ENCODE measurements at regions not wholly inside any gene's neighbourhood (a gene's known extent, or its start where the extent isn't known, plus 50 kb on each side); places are given as distances from the start of the nearest gene placed in this dataset.

DNA sequence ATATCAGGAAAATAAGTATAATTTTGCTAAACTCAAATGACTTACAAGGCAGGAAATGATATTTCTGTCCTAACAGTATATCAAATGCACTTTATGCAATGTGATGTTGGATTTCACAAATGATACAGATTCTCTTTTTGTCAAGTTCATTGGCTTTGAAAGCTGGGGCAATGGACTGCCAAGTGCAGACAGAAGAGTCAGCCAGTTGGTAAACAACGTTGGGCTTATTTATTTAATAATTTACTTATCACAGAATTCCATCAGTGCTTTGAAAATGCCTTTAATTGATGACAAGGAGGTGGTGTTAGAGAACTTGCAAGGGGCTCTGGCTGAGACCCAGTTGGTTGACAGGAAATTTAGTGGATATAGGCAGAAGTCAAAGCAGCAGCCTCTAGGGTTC, 79.9 kb upstream of the ADGRG2 start:
- no peaks in the 10 kb centered on the region for H3K4me1 Mint-ChIP-seq (ENCODE audit: unreplicated experiment)
- no peak overlapping the region for H3K4me3 Mint-ChIP-seq (ENCODE audit: unreplicated experiment)
- no peaks in the 10 kb centered on the region for H3K36me3 Mint-ChIP-seq (ENCODE audit: unreplicated experiment)
- H3K9me3 Mint-ChIP-seq (ENCODE audit: unreplicated experiment) = peaks cover 14% of the 10 kb centered on the region
- H3K27me3 Mint-ChIP-seq (ENCODE audit: unreplicated experiment) = no peaks in the 10 kb centered on the region
- no peak overlapping the region for H3K27ac Mint-ChIP-seq (ENCODE audit: unreplicated experiment)
- no peak for DNase-seq (ENCODE audit: extremely low spot score, unreplicated experiment)
- TF ChIP-seq CTCF (IDR thresholded peaks at IDR 0.05) = no peak

GRCh38 chrX:19204636-19205035, 82.4 kb upstream of the ADGRG2 start:
- peaks cover 18% of the 10 kb centered on the region for H3K9me3 Mint-ChIP-seq (ENCODE audit: unreplicated experiment)
- H3K27me3 Mint-ChIP-seq (ENCODE audit: unreplicated experiment) = no peaks in the 10 kb centered on the region
- DNase-seq (ENCODE audit: extremely low spot score, unreplicated experiment) = no peak
- no peak overlapping the region for H3K4me3 Mint-ChIP-seq (ENCODE audit: unreplicated experiment)
- no peaks in the 10 kb centered on the region for H3K36me3 Mint-ChIP-seq (ENCODE audit: unreplicated experiment)
- no peak for TF ChIP-seq CTCF (IDR thresholded peaks at IDR 0.05)
- no peaks in the 10 kb centered on the region for H3K4me1 Mint-ChIP-seq (ENCODE audit: unreplicated experiment)
- no peak overlapping the region for H3K27ac Mint-ChIP-seq (ENCODE audit: unreplicated experiment)

DNA sequence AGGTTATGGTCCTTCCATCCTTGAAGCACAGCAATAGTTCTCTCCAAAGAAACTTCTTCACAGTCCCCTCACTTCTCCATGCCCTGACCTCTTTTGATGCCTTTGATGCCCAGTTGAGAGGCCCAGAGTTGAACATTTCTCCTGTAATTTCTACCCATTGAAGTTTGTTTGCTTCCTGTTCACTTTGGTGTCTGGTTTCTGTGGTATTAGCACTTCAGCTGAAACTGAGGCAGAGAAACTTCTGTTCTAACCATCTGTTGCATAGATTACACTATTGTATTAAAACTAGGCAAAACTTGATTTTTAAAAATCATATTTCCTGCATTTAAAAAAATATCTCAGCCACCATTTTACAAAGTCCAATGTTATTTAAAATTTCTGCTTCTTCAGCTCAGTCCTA, 89.8 kb upstream of the ADGRG2 start:
- no peak for TF ChIP-seq CTCF (IDR thresholded peaks at IDR 0.05)
- peaks cover 16% of the 10 kb centered on the region for H3K9me3 Mint-ChIP-seq (ENCODE audit: unreplicated experiment)
- H3K36me3 Mint-ChIP-seq (ENCODE audit: unreplicated experiment) = no peaks in the 10 kb centered on the region

DNA sequence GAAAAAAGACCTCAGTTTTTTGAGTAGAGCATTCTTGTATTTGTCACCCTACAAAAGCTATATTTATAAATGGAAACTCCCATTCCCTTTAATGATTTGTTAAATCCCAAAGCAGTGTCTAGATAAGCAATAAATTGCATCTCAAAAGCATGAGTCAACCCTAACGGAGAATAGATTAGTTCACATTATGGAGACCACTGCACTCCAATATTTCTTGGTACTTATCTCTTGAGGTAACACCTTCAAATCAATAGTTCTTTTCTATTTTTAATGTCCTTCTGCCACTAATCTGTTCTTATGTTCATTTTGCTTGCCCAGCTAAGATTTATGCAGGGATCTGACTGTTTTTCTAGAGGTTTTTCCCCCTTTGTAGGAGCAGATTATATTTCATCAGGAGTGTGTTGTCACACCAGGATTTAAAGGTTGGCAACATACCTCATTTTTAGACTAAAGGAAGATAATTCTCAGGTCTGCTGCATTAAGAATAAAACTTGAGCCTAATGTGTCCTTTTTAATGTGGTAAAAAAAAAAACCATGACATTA, 91.4 kb upstream of the ADGRG2 start:
- Mint-ChIP-seq H3K27me3 (ENCODE audit: unreplicated experiment) (peaks cover 22% of the 10 kb centered on the region), H3K4me3 (ENCODE audit: unreplicated experiment) (no peak overlapping the region), H3K4me1 (ENCODE audit: unreplicated experiment) (no peaks in the 10 kb centered on the region), H3K9me3 (ENCODE audit: unreplicated experiment) (peaks cover 13% of the 10 kb centered on the region), H3K36me3 (ENCODE audit: unreplicated experiment) (no peaks in the 10 kb centered on the region), H3K27ac (ENCODE audit: unreplicated experiment) (no peak overlapping the region)
- no peak for DNase-seq (ENCODE audit: extremely low spot score, unreplicated experiment)
- no peak for TF ChIP-seq CTCF (IDR thresholded peaks at IDR 0.05)

More for the DNA sequence above, 89.8 kb upstream of the ADGRG2 start:
- no peak for DNase-seq (ENCODE audit: extremely low spot score, unreplicated experiment)
- no peak overlapping the region for H3K27ac Mint-ChIP-seq (ENCODE audit: unreplicated experiment)
- H3K4me1 Mint-ChIP-seq (ENCODE audit: unreplicated experiment) = no peaks in the 10 kb centered on the region
- H3K4me3 Mint-ChIP-seq (ENCODE audit: unreplicated experiment) = no peak overlapping the region
- H3K27me3 Mint-ChIP-seq (ENCODE audit: unreplicated experiment) = peaks cover 16% of the 10 kb centered on the region

- H3K4me3 Mint-ChIP-seq (ENCODE audit: unreplicated experiment) = no peak overlapping the region
- peaks cover 22% of the 10 kb centered on the region for H3K27me3 Mint-ChIP-seq (ENCODE audit: unreplicated experiment)
- H3K36me3 Mint-ChIP-seq (ENCODE audit: unreplicated experiment) = no peaks in the 10 kb centered on the region
- H3K4me1 Mint-ChIP-seq (ENCODE audit: unreplicated experiment) = no peaks in the 10 kb centered on the region
- no peak for DNase-seq (ENCODE audit: extremely low spot score, unreplicated experiment)
- H3K27ac Mint-ChIP-seq (ENCODE audit: unreplicated experiment) = no peak overlapping the region
- H3K9me3 Mint-ChIP-seq (ENCODE audit: unreplicated experiment) = peaks cover 13% of the 10 kb centered on the region
- TF ChIP-seq CTCF (IDR thresholded peaks at IDR 0.05) = no peak
Observed at GRCh38 chrX:19214311-19214710, 92.0 kb upstream of the ADGRG2 start.
